ENCODE measurements at regions not wholly inside any gene's neighbourhood (a gene's known extent, or its start where the extent isn't known, plus 50 kb on each side); places are given as distances from the start of the nearest gene placed in this dataset.

DNA sequence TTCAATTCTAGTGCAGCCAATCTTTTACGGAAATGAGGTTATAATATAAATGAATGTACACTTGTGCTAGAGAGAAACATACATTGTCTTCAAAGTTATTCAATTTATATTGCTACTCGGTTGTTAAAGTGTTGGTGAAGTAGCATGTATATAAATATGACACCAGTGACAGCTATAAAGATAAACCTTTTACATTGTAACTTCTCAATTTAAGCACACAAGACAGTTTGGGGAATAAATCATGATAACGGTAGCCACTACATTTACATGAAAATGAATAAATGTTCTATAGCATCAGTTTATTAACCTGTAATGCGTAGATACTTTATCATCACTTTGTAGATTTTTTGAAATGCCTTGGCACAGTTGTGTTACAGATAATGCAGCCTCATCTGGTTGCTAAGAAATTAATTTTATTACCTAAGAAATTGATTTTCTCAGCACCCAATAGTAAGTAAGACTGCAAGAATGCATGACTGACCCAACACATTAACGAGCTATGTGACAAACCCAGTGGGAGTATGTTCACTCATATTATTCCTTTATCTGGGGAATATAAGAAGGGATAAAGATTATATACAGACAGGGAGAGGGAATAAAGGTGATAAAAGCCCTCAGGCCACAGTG is 283.9 kb upstream of the NPVF start:
- no peak for TF ChIP-seq CTCF (IDR thresholded peaks at IDR 0.05; ENCODE audit: low read depth, low read length)
- no peak for TF ChIP-seq EZH2phosphoT487 (IDR thresholded peaks at IDR 0.05; ENCODE audit: low read depth)

Data from OCI-LY3 (cell line).